ENCODE measurements at regions not wholly inside any gene's neighbourhood (a gene's known extent, or its start where the extent isn't known, plus 50 kb on each side); places are given as distances from the start of the nearest gene placed in this dataset.

- H3K27me3 Mint-ChIP-seq (ENCODE audit: low read depth) = no peaks in the 10 kb centered on the region; the same call in 1 of the 2 replicates
- no peak overlapping the region for H3K27ac ChIP-seq (ENCODE audit: insufficient read length, low read depth, low read length)
- no peak overlapping the region for H4K5ac ChIP-seq (ENCODE audit: insufficient read length, low read depth, low read length)
- peaks cover 0 to 7% (median 0%) of the 10 kb centered on the region in 3 experiments; a peak in 2 of 7 replicates for H3K36me3 Mint-ChIP-seq (ENCODE audit: insufficient read depth in 1 of 3, low read depth in 3 of 3)
- no peaks in the 10 kb centered on the region for H3K79me2 ChIP-seq (ENCODE audit: insufficient read depth, low read length)
- TF ChIP-seq CTCF (conservative IDR thresholded peaks at IDR 0.05) = no peak
- peaks cover 6 to 7% of the 10 kb centered on the region in 2 experiments for H3K4me1 Mint-ChIP-seq
- no peak overlapping the region for H4K8ac ChIP-seq (replicated peaks; ENCODE audit: insufficient read length, low read depth, low read length)
- H3K9me3 ChIP-seq (ENCODE audit: control insufficient read depth, low read depth, low read length) = no peaks in the 10 kb centered on the region
- H3K4ac ChIP-seq (ENCODE audit: low read depth, low read length) = no peak overlapping the region
- H2BK5ac ChIP-seq (ENCODE audit: insufficient read length, low read length) = no peak overlapping the region
- peaks cover under 1 to 1% of the 10 kb centered on the region in 2 experiments; a peak in 4 of 5 replicates for H3K9me3 Mint-ChIP-seq
- no peak overlapping the region for H3K18ac ChIP-seq (ENCODE audit: insufficient read length, low read depth, low read length)
- no peak overlapping the region for H2AFZ ChIP-seq (ENCODE audit: low read length)
- no peak overlapping the region for H3K56ac ChIP-seq (ENCODE audit: insufficient read length, low read depth, low read length)
- H3K27ac Mint-ChIP-seq = no peak overlapping the region
- H2AK5ac ChIP-seq (ENCODE audit: insufficient read length, low read length) = no peak overlapping the region
- H4K91ac ChIP-seq (ENCODE audit: insufficient read length, low read depth, low read length) = no peak overlapping the region
- H3K23ac ChIP-seq (ENCODE audit: insufficient read length, low read depth, low read length) = no peak overlapping the region
- no peak overlapping the region for H2BK20ac ChIP-seq (ENCODE audit: low read depth, low read length, poor library complexity, severe bottlenecking)
- DNase-seq = no peak
- H2BK15ac ChIP-seq (ENCODE audit: low read depth, low read length) = no peak overlapping the region
- no peak overlapping the region for H2BK12ac ChIP-seq (ENCODE audit: insufficient read length, low read depth, low read length)
- H2BK120ac ChIP-seq (ENCODE audit: low read depth, low read length, poor library complexity, severe bottlenecking) = no peak overlapping the region
- no peaks in the 10 kb centered on the region for H4K20me1 ChIP-seq (ENCODE audit: control insufficient read depth, insufficient read depth, insufficient read length)
- no peaks in the 10 kb centered on the region for H3K23me2 ChIP-seq (ENCODE audit: insufficient read length, low read depth, low read length, poor library complexity, severe bottlenecking)
- no peaks in the 10 kb centered on the region for H3K27me3 ChIP-seq (ENCODE audit: insufficient read depth, low read length)
- H3K4me2 ChIP-seq (ENCODE audit: insufficient read depth, insufficient read length, low read length) = no peak overlapping the region
- no CpG with 5 or more reads among the region's 4 CpGs for WGBS (ENCODE audit: extremely low coverage, insufficient read length, low lambda C conversion rate)
- H3K4me3 Mint-ChIP-seq = no peak overlapping the region
- H3K79me1 ChIP-seq (ENCODE audit: insufficient read depth, low read depth, low read length, poor library complexity, severe bottlenecking) = no peaks in the 10 kb centered on the region
- no peak overlapping the region for H3T11ph ChIP-seq (ENCODE audit: low read length)
- no peak overlapping the region for H3K9ac ChIP-seq (ENCODE audit: extremely low read depth, insufficient read length, low read length)
- H3K4me1 ChIP-seq (ENCODE audit: insufficient read depth, low read length) = no peaks in the 10 kb centered on the region
- no peak overlapping the region for H3K14ac ChIP-seq (ENCODE audit: insufficient read depth, low read length)
These were observed 415.0 kb downstream of the SFMBT2 start for GRCh38 chr10:6995831-6996230.

Measured in H9 (cell line).